HFF-Myc (cell line): ENCODE measurements at regions not wholly inside any gene's neighbourhood (a gene's known extent, or its start where the extent isn't known, plus 50 kb on each side); places are given as distances from the start of the nearest gene placed in this dataset.

Experiments
- DNase-seq: peaks from one replicate; pipeline ENCODE4 v3.0.0-alpha.2; 2011; ENCODE audit warnings: low read depth; ENCODE audit errors: extremely low read depth
- H3K4me3 ChIP-seq: replicated peaks from 2 replicates; pipeline ENCODE4 v1.5.1; 2011; ENCODE audit warnings: low read depth, mild to moderate bottlenecking, control low read depth, low read length
- CTCF ChIP-seq: IDR thresholded peaks from 2 replicates; pipeline ENCODE4 v1.5.1; 2012; ENCODE audit warnings: mild to moderate bottlenecking, low read depth, low read length, control low read depth; ENCODE audit errors: missing control alignments

DNA sequence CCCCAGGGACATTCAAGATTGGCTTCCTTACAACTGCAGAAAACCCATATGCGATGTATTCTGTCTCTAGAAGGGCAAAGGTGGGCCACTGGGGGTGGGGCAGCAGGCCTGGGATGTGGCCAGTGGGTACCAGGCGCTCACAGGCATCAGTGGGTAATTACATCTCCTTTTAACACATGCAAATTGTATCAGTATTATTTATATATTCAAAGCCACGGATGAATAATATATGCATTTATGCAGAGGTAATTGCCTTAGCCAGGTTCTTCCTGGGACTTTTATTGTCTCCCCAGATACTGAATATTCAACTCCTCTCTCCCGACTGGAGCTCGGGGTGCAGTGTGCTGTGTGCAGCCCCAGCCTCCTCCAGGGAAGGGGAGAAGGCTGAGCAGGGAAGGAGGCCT, 109.4 kb upstream of the MVB12B start:
- TF ChIP-seq CTCF = no peak
- DNase-seq = no peak
- no peak overlapping the region for H3K4me3 ChIP-seq

DNA sequence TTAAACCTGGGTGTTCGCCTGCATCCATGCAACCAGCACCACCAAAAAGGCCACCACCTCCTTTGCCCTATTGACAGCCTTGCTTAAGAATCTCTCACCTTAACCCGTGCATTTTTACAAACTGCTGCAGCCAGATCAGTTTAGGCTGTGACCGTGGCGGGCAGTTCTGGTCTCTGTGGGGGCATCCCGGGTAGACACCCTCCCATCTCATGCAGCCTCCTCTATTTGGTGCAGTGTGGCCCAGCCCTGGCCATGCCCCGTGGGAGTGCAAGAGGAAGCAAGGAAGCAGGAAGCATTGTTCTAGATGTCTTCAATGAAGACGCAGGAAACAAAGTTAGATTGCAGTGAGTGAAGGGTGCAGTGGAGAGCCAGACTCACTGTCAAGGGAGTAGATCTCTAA, 108.8 kb upstream of the MVB12B start:
- no peak for DNase-seq
- TF ChIP-seq CTCF = no peak

DNA sequence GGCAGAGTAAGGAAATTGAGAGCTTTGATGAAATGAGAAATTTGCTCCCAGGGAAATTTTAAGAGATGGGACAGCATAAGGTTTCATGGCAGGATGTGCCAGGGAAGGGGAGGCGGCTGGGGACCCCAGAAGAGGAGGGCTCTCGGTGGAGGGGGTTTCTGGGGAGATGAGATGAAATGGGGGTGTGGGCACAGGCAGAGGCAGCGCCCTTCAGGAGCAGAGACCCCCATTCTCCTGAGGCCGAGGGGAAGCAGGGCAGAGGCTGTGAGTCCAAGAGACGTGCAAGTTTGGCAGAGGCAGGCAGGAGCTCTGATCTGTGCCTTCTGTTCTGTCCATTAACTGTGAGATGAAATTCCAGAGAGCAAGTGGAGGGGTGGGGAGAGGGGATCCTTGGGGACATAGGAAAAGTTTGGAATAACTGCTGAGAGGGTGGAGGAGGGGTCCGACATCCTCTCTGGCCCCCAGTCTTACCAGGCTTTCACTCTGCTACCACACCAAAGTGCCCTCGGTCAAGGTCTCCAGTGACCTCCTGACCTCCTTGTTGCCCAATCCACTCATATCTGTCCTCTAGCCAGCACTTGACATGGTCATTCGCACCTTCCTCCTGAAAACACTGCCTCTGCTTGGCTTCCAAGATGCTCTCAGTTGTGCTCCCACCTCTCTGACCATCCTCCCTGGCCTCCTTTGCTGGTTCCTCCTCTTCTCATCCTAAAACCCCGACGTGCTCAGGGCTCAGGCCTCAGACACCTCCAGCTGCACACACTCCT, 108.1 kb upstream of the MVB12B start:
- TF ChIP-seq CTCF = no peak
- DNase-seq = no peak
- no peak overlapping the region for H3K4me3 ChIP-seq

More for the DNA sequence above, 108.8 kb upstream of the MVB12B start:
- H3K4me3 ChIP-seq = no peak overlapping the region

DNA sequence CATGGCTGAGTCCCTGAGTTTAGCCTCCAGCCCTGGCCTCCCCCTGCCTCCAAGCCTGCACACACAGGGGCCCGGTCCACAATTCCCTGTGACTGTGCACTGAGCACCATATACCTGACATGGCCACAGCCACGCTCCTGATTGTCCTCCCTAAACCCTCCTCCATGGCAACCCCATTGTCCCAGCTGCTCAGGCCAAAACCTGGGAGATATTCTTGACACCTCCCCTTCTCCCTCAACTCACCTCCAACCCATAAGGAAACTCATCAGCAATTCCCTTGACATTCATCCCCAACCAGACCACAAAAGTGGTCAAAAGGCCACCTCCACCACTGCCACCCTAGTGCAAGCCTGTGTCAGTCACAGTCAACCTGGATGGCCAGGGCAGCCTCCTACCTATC, 107.5 kb upstream of the MVB12B start:
- no peak overlapping the region for H3K4me3 ChIP-seq
- TF ChIP-seq CTCF = no peak
- no peak for DNase-seq

- H3K4me3 ChIP-seq = no peak overlapping the region
- DNase-seq = no peak
- TF ChIP-seq CTCF = no peak
Measured at GRCh38 chr9:126219648-126220063, 107.0 kb upstream of the MVB12B start.

DNA sequence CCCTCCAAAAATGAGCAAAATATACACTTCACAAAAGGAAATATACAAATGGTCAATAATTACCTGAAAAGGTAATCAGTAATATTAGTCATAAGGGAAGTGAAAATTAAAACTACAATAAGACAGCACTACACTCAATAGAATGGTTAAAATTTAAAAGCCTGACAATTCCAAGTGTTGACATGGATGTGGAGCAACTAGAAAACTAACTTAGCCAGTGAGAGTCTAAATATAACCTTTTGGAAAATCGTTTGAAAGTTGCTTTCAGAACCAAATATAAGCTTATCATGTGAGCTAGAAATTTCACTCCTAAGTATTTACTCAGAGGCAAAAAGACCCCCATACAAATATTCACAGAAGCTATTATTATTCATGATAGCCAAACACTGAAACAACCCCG, 105.1 kb upstream of the MVB12B start:
- DNase-seq = no peak
- no peak for TF ChIP-seq CTCF

More for the DNA sequence above, 105.1 kb upstream of the MVB12B start:
- no peak overlapping the region for H3K4me3 ChIP-seq
